Activated CD4-positive, alpha-beta T cell treated with anti-CD3 and anti-CD28 coated beads, Interleukin-2, amount 10 ng/mL, durations not matched to agents 24 days and 14 days (primary cell): ENCODE measurements at regions not wholly inside any gene's neighbourhood (a gene's known extent, or its start where the extent isn't known, plus 50 kb on each side); places are given as distances from the start of the nearest gene placed in this dataset.

Experiments used
- DNase-seq: peaks from one replicate; pipeline ENCODE4 v3.0.0; 2022
- H3K27ac Mint-ChIP-seq: one replicate; pipeline ENCODE4 v1.8.0; 2022; ENCODE audit warnings: mild to moderate bottlenecking, mixed read lengths
- H3K27me3 Mint-ChIP-seq: one replicate; pipeline ENCODE4 v1.8.0; 2022; ENCODE audit warnings: mixed read lengths
- H3K36me3 Mint-ChIP-seq: one replicate; pipeline ENCODE4 v1.8.0; 2022; ENCODE audit warnings: low read depth, mild to moderate bottlenecking, mixed read lengths
- H3K4me1 Mint-ChIP-seq: one replicate; pipeline ENCODE4 v1.8.0; 2021; ENCODE audit warnings: mixed read lengths
- H3K4me3 Mint-ChIP-seq: one replicate; pipeline ENCODE4 v1.8.0; 2022; ENCODE audit warnings: mild to moderate bottlenecking, moderate library complexity, mixed read lengths
- H3K9me3 Mint-ChIP-seq: one replicate; pipeline ENCODE4 v1.8.0; 2021; ENCODE audit warnings: mixed read lengths
- intact Hi-C: fragments of 100-400 bp; cut with micrococcal nuclease; formaldehyde crosslinking; loops from one replicate; pipeline ENCODE4 v1.15.1; 2023

DNA sequence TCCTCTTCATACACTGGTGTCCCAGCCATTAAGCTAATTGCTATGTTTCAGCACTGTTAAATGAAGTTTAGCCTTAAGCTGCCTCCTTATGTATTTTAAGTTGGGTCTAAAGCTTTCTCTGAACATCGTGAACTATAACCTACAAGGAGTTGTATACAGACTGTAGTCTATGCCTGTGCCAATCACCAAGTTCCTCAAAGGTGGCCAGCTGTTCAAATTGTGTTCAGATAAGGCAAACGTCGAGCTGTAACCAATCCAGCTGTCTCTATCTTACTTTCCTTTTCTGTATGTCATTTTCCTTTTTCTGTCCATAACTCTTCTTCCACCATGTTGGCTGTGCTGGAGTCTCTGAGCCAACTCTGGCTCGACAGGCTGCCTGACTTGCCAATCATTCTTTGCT lies 199.6 kb downstream of the OGFRL1 start:
- intact Hi-C loops = loop anchor here (10.0 kb wide), 1 partner anchor 103 kb away; no protein-coding TSS in a partner anchor
- Mint-ChIP-seq H3K27me3 (peaks cover 3% of the 10 kb centered on the region), H3K4me3 (no peak overlapping the region), H3K4me1 (no peaks in the 10 kb centered on the region), H3K9me3 (no peaks in the 10 kb centered on the region), H3K36me3 (no peaks in the 10 kb centered on the region), H3K27ac (no peak overlapping the region)
- DNase-seq = no peak

DNA sequence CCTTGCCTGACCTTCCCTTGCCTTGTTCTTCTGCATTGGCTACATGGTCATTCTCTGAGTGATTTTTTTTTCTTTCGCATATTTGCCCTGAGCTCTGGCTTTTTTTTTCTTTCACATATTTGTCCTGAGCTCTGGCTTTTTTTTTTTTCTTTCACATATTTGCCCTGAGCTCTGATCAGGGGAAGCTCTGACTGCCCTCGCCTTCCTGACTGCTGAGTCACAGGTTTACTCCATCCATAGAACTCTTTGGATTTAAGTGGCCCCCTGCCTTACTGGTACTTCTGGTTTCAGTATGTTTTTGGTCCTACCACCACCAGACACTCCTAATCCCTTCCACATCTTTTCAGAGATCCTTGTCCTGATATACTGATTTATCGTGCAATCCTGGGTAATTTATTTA lies 201.1 kb downstream of the OGFRL1 start:
- peaks cover 5% of the 10 kb centered on the region for H3K27me3 Mint-ChIP-seq
- intact Hi-C loops = loop anchor here (10.0 kb wide), 1 partner anchor 105 kb away; no protein-coding TSS in a partner anchor

DNA sequence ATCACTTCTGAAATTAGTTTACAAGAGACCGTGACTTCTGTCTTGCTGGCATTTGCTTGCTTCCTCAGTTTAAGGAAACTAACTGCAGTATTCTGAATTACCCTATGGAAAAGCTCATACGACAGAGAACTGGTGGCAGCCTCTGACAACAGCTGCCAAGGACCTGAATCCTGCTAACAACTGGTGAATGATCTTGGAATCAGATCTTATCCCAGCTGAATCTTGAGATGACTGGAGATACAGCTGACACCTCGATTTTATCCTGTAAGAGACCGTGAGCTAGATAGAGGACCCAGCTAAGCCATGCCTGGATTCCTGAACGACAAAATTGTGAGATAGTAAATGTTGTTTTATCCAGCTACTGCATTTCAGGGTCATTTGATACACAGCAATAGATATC lies 202.3 kb downstream of the OGFRL1 start:
- Mint-ChIP-seq H3K27ac (no peak overlapping the region), H3K36me3 (no peaks in the 10 kb centered on the region), H3K27me3 (peaks cover 5% of the 10 kb centered on the region), H3K4me1 (no peaks in the 10 kb centered on the region), H3K4me3 (no peak overlapping the region), H3K9me3 (no peaks in the 10 kb centered on the region)
- intact Hi-C loops = no loop called here
- DNase-seq = no peak

More for the DNA sequence above, 201.1 kb downstream of the OGFRL1 start:
- Mint-ChIP-seq H3K4me3 (no peak overlapping the region), H3K36me3 (no peaks in the 10 kb centered on the region), H3K9me3 (no peaks in the 10 kb centered on the region), H3K4me1 (no peaks in the 10 kb centered on the region), H3K27ac (no peak overlapping the region)
- DNase-seq = no peak

DNA sequence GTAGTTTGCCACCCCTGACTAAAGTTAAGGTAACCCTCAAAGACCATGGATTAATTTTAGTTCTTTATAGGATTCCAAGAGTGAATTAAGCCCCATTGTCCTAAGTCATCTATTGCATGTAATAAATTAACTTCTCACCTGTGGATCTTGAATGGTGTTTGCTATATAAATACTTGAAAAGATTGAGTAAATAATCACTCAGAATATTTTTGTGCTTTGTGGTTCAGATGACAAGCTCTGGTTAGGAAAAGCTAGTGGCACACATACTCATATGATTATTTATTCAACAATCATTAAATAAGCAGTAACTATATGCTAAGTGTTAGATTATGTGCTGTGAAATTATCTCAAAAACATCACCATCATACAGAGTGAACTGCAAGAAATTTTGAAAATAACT lies 203.2 kb downstream of the OGFRL1 start:
- Mint-ChIP-seq H3K36me3 (no peaks in the 10 kb centered on the region), H3K27me3 (peaks cover 5% of the 10 kb centered on the region), H3K27ac (no peak overlapping the region), H3K4me1 (no peaks in the 10 kb centered on the region), H3K4me3 (no peak overlapping the region), H3K9me3 (no peaks in the 10 kb centered on the region)
- DNase-seq = no peak
- intact Hi-C loops = no loop called here

DNA sequence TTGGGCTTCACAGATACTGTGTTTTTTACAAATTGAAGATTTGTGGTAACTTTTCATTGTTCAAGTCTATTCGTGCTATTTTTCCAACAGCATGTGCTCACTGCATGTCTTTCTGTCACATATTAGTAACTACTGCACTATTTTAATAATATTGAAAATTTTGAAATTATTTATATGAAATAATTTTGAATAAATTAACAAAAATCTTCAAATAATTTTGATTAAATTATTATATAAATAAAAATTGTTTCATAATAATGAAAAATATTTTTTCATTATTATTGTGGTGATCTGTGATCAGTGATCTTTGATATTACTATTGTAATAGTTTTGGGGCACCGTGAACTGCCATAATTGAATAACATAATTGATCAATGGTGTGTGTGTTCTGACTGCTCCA lies 204.1 kb downstream of the OGFRL1 start:
- Mint-ChIP-seq H3K4me1 (no peaks in the 10 kb centered on the region), H3K27me3 (peaks cover 5% of the 10 kb centered on the region), H3K27ac (no peak overlapping the region), H3K36me3 (no peaks in the 10 kb centered on the region), H3K4me3 (no peak overlapping the region), H3K9me3 (no peaks in the 10 kb centered on the region)
- intact Hi-C loops = no loop called here
- no peak for DNase-seq

DNA sequence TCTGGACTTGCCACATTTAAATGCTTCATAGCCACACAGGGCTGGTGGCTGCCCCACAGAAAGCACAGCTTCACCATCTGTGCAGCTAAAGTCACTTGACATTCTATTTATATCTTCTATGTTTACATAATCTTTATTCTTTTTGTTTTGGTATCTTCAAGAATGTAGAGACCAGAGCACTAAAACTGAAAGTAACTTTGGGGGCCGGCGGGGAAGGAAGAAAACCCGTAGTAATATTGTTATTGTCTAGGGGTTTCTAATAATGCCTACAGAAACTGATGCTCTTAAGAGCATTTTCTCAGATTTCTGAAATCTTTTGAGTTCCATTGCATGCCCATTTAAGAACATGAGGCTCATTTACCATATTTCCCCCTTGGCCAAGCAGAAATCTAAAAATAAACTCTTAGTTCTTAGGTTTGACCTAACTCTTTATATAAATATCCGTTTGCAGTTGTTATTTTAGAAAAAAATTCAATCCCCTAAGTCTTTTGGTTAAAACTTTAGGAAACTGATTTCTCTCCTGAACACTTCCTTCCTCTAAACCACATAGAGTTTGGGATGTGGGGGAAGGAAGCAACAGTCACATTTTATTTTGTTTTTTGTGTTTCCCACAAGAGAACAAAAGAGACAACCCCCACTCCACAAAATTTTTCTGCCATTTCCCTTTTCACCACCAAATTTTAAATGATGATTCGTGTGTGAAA lies 207.6 kb downstream of the OGFRL1 start:
- no peaks in the 10 kb centered on the region for H3K36me3 Mint-ChIP-seq
- no peak overlapping the region for H3K4me3 Mint-ChIP-seq
- no peak for DNase-seq
- H3K27ac Mint-ChIP-seq = no peak overlapping the region
- intact Hi-C loops = no loop called here
- H3K9me3 Mint-ChIP-seq = no peaks in the 10 kb centered on the region
- H3K4me1 Mint-ChIP-seq = no peaks in the 10 kb centered on the region
- H3K27me3 Mint-ChIP-seq = peaks cover 5% of the 10 kb centered on the region

DNA sequence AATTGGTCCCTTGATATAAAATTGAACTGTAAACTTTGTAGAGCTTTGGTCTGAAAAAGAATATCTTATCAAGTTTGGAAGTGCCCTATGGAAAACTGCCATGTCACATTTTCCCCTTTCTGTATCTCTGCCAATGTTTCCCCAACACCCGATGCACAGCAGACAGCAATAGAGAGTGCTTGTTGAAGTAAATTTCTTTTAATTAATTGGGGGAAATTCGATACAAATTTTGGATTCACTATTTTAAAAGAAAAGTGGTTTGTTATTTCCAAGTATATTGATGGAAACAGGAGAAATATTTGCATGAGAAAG lies 208.1 kb downstream of the OGFRL1 start:
- intact Hi-C loops = no loop called here
- peaks cover 5% of the 10 kb centered on the region for H3K27me3 Mint-ChIP-seq
- H3K4me3 Mint-ChIP-seq = no peak overlapping the region
- H3K27ac Mint-ChIP-seq = no peak overlapping the region
- no peaks in the 10 kb centered on the region for H3K9me3 Mint-ChIP-seq
- no peak for DNase-seq
- no peaks in the 10 kb centered on the region for H3K4me1 Mint-ChIP-seq
- H3K36me3 Mint-ChIP-seq = no peaks in the 10 kb centered on the region

DNA sequence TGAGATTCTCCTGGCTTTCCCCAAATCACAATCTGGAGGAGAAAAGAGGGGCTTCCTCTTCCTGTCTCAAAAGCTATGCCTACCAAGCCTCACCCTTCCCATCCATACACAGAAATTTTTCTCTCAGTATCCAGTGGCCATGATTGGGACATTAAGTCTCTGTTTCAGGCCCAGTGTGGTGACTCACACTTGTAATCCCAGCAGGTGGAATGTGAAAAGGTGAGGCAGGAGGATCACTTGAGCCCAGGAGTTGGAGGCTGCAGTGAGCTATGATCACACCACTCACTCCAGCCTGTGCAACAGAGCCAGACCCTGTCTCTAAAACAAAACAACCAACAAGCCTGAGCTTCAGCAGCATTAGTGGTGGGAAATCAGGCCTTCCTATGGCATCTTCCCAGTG lies 210.0 kb downstream of the OGFRL1 start:
- intact Hi-C loops = no loop called here

DNA sequence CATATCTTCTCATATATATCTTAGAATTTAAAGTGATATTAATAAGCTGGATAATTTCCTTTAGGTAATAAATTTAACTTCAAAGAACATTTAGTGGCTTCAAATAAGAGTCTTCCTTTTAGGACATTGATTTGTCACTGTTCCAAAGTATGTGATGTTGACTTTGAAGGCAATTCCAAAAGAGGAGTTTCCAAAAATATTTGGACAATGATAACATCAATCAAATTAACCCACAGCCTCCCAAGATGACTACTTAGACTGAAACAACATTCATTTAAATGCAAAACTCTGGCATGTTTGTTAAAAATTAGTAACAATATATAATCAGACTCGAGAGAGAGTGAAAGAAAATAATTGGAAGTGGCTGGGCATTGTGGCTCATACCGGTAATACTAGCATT lies 211.1 kb downstream of the OGFRL1 start:
- Mint-ChIP-seq H3K9me3 (no peaks in the 10 kb centered on the region), H3K27ac (no peak overlapping the region), H3K36me3 (no peaks in the 10 kb centered on the region), H3K4me3 (no peak overlapping the region), H3K27me3 (no peaks in the 10 kb centered on the region), H3K4me1 (no peaks in the 10 kb centered on the region)
- intact Hi-C loops = no loop called here
- no peak for DNase-seq

More for the DNA sequence above, 210.0 kb downstream of the OGFRL1 start:
- Mint-ChIP-seq H3K27ac (no peak overlapping the region), H3K9me3 (no peaks in the 10 kb centered on the region), H3K27me3 (peaks cover 2% of the 10 kb centered on the region), H3K36me3 (no peaks in the 10 kb centered on the region), H3K4me1 (no peaks in the 10 kb centered on the region), H3K4me3 (no peak overlapping the region)
- DNase-seq = no peak

DNA sequence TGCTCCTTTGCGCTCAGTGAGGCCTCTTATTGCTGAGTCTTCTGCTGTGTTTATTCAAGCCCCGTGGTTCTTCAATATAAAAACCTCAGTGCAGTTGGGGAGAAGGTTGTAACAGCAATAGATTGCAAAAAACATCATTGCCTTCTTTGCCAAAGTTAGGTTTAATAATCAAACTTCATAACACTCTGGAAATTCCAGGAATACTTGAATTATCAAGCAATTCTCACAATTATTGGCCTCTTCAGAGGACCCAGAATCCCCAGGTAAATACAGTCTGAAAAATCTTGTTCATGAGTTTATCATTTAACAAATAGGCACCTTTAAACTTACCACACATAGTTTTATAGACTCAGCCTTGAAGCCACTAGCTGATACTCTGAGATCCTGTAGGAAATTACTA lies 213.6 kb downstream of the OGFRL1 start:
- Mint-ChIP-seq H3K27ac (no peak overlapping the region), H3K4me3 (no peak overlapping the region), H3K4me1 (no peaks in the 10 kb centered on the region), H3K9me3 (no peaks in the 10 kb centered on the region), H3K36me3 (no peaks in the 10 kb centered on the region), H3K27me3 (no peaks in the 10 kb centered on the region)
- no peak for DNase-seq
- intact Hi-C loops = no loop called here

DNA sequence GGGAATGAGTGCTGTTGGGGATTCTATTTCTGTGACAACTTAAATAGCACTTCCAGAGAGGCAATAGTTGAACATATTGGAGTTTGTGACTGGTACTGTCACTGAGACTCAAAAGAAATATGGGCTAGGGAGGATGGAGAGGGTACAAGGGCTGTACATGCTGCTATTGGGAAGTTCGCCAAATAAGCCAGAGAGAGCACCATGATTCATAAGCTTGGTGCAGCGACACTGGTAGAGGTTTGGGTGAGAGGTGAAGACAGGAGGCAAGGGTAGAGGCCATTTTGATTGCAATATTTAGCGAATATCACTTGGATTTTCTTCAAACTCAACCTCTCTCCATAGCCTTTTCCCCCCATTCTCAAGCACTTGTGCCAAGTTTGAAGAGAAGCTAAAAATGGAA lies 214.3 kb downstream of the OGFRL1 start:
- no peaks in the 10 kb centered on the region for H3K9me3 Mint-ChIP-seq
- H3K36me3 Mint-ChIP-seq = no peaks in the 10 kb centered on the region
- H3K27ac Mint-ChIP-seq = no peak overlapping the region
- H3K4me1 Mint-ChIP-seq = no peaks in the 10 kb centered on the region
- no peaks in the 10 kb centered on the region for H3K27me3 Mint-ChIP-seq
- H3K4me3 Mint-ChIP-seq = no peak overlapping the region
- DNase-seq = no peak
- intact Hi-C loops = no loop called here

DNA sequence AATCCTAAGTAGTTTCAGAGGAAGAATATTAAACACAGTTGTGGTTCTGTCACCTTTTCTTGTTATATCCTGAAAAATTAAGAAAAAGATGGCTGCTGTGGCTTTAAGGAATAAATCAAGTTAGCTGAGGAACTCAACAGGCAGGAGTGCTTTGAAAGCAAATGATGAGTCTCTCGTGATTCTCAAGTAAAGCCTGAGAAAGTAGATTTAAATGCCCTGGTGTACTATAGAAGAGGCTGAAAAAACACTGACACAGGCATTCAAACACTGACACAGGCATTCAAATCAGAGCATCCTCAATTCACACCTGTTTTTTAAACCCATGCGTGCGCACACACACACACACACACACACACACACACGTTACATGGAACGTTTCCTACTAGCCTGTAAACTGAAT lies 218.6 kb downstream of the OGFRL1 start:
- Mint-ChIP-seq H3K4me1 (no peaks in the 10 kb centered on the region), H3K27me3 (peaks cover 2% of the 10 kb centered on the region), H3K4me3 (no peak overlapping the region), H3K27ac (no peak overlapping the region), H3K36me3 (no peaks in the 10 kb centered on the region), H3K9me3 (no peaks in the 10 kb centered on the region)
- intact Hi-C loops = no loop called here
- no peak for DNase-seq

DNA sequence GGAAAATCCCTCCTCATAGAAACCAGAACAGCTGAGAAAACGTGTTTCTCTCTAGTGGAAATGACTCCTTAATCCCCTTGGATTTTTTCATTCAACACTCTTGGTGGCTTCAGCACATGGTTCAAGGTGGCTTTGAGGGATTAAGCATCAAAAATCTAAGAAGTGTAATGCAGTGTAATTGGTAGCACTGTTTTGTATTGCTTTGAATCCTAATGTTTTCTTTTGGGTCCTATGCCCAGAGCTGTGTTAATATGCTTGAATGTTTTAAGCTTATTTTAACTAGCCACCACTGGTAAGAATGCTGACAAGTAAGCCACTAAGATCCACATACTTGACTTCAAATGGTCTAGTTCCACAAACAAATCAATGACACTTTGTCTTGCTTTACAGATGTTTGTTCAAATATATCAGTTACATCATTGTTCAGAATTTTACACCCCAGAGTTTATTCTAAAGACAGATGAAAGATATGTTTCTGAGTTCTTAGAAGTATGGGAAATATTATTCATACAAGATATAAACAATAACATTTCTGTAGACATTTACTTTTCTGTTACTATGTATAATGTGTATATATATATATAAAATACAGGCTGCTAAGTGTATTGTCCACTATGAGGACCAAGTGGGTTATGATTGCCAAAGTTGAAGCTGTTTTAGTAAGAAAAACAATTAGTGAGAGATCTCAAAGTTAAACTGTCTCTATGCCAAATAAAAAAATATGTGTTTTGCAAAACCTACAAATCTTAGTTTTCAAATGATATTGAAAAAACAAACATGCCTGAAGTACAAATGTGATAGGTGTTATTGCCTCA lies 220.8 kb downstream of the OGFRL1 start:
- no peak for DNase-seq
- Mint-ChIP-seq H3K36me3 (no peaks in the 10 kb centered on the region), H3K27me3 (peaks cover 2% of the 10 kb centered on the region), H3K9me3 (no peaks in the 10 kb centered on the region), H3K27ac (no peak overlapping the region), H3K4me1 (no peaks in the 10 kb centered on the region), H3K4me3 (no peak overlapping the region)
- intact Hi-C loops = no loop called here

DNA sequence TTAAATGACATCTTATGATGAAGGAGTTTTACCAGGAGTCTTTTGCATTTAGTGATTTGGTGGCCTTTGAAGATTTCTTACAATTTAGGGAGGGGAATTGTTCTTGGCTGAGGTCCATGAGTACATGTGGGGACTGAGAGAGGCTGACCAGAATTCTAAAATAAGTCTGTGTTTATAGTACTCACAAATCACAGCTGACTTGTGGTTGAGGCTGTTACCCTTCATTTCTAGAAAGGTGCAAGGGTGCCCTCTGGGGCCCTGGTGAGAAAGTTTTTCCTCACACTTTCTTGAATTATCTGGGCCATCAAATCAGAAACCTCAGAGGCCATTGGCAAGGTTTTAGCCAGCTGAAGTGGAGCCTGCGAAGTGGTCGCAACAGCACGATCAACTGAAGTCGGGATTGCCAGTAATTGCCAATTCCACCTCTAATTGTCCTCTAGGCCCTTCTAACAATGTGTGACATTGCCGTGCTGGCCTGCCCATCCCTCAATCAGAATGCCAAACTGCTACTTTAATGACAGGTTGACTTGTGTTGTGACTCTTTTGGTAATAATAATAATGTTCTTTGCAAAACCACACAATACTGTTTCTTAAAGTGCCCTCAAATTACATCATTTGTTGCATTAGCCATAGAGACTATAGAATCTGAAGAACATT lies 221.6 kb downstream of the OGFRL1 start:
- no peaks in the 10 kb centered on the region for H3K9me3 Mint-ChIP-seq
- DNase-seq = no peak
- intact Hi-C loops = no loop called here

More for the DNA sequence above, 221.6 kb downstream of the OGFRL1 start:
- Mint-ChIP-seq H3K36me3 (no peaks in the 10 kb centered on the region), H3K4me3 (no peak overlapping the region), H3K27me3 (peaks cover 2% of the 10 kb centered on the region), H3K27ac (no peak overlapping the region), H3K4me1 (no peaks in the 10 kb centered on the region)
